Mucosa of descending colon (tissue), 3 donors: ENCODE measurements at regions not wholly inside any gene's neighbourhood (a gene's known extent, or its start where the extent isn't known, plus 50 kb on each side); places are given as distances from the start of the nearest gene placed in this dataset.
"Not testable (repeated sequence)": the region's sequence is repeated elsewhere in the genome, so short reads cannot be mapped to it uniquely, and the experiment has no call there.

Experiments used
- ATAC-seq: fragments of 200-7000 bp; cut with Tn5 transposase; one replicate; pipeline ENCODE4 v1.9.1; 2020; ENCODE audit warnings: mild to moderate bottlenecking, moderate library complexity
- DNase-seq, 3 donors: peaks; one replicate each; pipeline ENCODE4 v3.0.0-alpha.2; 2020
- H3K36me3 ChIP-seq: fragments of 200-600 bp; one replicate; pipeline ENCODE4 v1.8.0; 2021; ENCODE audit warnings: low read depth, mild to moderate bottlenecking
- H3K4me1 ChIP-seq: fragments of 200-600 bp; one replicate; pipeline ENCODE4 v1.8.0; 2021; ENCODE audit warnings: low read depth, mild to moderate bottlenecking
- H3K4me3 ChIP-seq: fragments of 200-600 bp; one replicate; pipeline ENCODE4 v1.8.0; 2021; ENCODE audit warnings: mild to moderate bottlenecking
- H3K9me3 ChIP-seq: fragments of 200-600 bp; one replicate; pipeline ENCODE4 v1.8.0; 2021; ENCODE audit warnings: mild to moderate bottlenecking
- CTCF ChIP-seq: fragments of 200-600 bp; IDR thresholded peaks from one replicate; pipeline ENCODE4 v1.8.0; 2022; ENCODE audit warnings: antibody characterized with exemption, mild to moderate bottlenecking
- intact Hi-C, 2 donors: fragments of 100-400 bp; cut with DNase I in 1 of 2; cut with micrococcal nuclease in 1 of 2; formaldehyde crosslinking; loops; one replicate each; pipeline versions ENCODE4 v1.11.0 to v1.11.1; 2022; cut with DNase I, micrococcal nuclease
- donor health status: DM: no; HTN: no; CAD: no; lungs with moderate emphysema.
- donor health status: DM: no; HTN: no; CAD: no.
- donor health status: DM: no; HTN: yes; CAD: no.

- intact Hi-C loops = no loop called here
- Histone ChIP-seq H3K4me1 (peaks cover 12% of the 10 kb centered on the region), H3K4me3 (no peak overlapping the region), H3K9me3 (peaks cover 9% of the 10 kb centered on the region), H3K36me3 (no peaks in the 10 kb centered on the region)
- no peak for TF ChIP-seq CTCF
- ATAC-seq = no peak
- DNase-seq = no peak
Observed at GRCh38 chr4:184335520-184335919, 117.8 kb upstream of the ENPP6 start.

- H3K4me3 ChIP-seq, intact Hi-C loops, H3K9me3 ChIP-seq, ATAC-seq, H3K36me3 ChIP-seq, DNase-seq: not testable (repeated sequence)
- H3K4me1 ChIP-seq = peaks cover 16% of the 10 kb centered on the region
Observed at GRCh38 chr4:184333446-184333845, 115.8 kb upstream of the ENPP6 start.

- peak in 1 of 3 donors; percentile 76 for DNase-seq
- H3K4me3 ChIP-seq = no peak overlapping the region
- peak; percentile 67 for ATAC-seq
- no peak for TF ChIP-seq CTCF
- H3K4me1 ChIP-seq = peaks cover 17% of the 10 kb centered on the region
- H3K9me3 ChIP-seq = no peaks in the 10 kb centered on the region
- intact Hi-C loops = no loop called here
- H3K36me3 ChIP-seq = no peaks in the 10 kb centered on the region
Observed at GRCh38 chr4:184331268-184331995, 113.8 kb upstream of the ENPP6 start.

- H3K9me3 ChIP-seq, H3K4me3 ChIP-seq, H3K36me3 ChIP-seq, DNase-seq, intact Hi-C loops, ATAC-seq: not testable (repeated sequence)
- peaks cover 17% of the 10 kb centered on the region for H3K4me1 ChIP-seq
Observed at GRCh38 chr4:184330517-184331094, 112.9 kb upstream of the ENPP6 start.

- no peak for TF ChIP-seq CTCF
- peak in 2 of 3 donors; percentile 57 to 81 for DNase-seq
- no peaks in the 10 kb centered on the region for H3K36me3 ChIP-seq
- H3K4me1 ChIP-seq = peaks cover 17% of the 10 kb centered on the region
- no peak overlapping the region for H3K4me3 ChIP-seq
- peak; percentile 53 for ATAC-seq
- intact Hi-C loops = no loop called here
- no peaks in the 10 kb centered on the region for H3K9me3 ChIP-seq
Observed at GRCh38 chr4:184329659-184330400, 112.2 kb upstream of the ENPP6 start.

- ATAC-seq (peak; percentile 40), DNase-seq (peak in 1 of 3 donors; percentile 62)
- intact Hi-C loops = no loop called here
- Histone ChIP-seq H3K9me3 (no peaks in the 10 kb centered on the region), H3K4me1 (peaks cover 17% of the 10 kb centered on the region), H3K36me3 (no peaks in the 10 kb centered on the region), H3K4me3 (no peak overlapping the region)
- TF ChIP-seq CTCF = no peak
Observed at GRCh38 chr4:184329235-184329634, 111.6 kb upstream of the ENPP6 start.
